Stimulated activated CD8-positive, alpha-beta memory T cell treated with anti-CD3 and anti-CD28 coated beads, Interleukin-7, amount 100 ng/mL, for 48 hours (primary cell): ENCODE measurements at regions not wholly inside any gene's neighbourhood (a gene's known extent, or its start where the extent isn't known, plus 50 kb on each side); places are given as distances from the start of the nearest gene placed in this dataset.
"Not testable (repeated sequence)": the region's sequence is repeated elsewhere in the genome, so short reads cannot be mapped to it uniquely, and the experiment has no call there.

Experiments
- DNase-seq, 2 donors: peaks; one replicate each; pipeline ENCODE4 v3.0.0-alpha.2; 2020; ENCODE audit warnings: low read depth in 1 of 2; ENCODE audit errors: extremely low read depth in 1 of 2

GRCh38 chr2:195118276-195118675 is 538.8 kb upstream of the SLC39A10 start:
- DNase-seq = no peak

DNA sequence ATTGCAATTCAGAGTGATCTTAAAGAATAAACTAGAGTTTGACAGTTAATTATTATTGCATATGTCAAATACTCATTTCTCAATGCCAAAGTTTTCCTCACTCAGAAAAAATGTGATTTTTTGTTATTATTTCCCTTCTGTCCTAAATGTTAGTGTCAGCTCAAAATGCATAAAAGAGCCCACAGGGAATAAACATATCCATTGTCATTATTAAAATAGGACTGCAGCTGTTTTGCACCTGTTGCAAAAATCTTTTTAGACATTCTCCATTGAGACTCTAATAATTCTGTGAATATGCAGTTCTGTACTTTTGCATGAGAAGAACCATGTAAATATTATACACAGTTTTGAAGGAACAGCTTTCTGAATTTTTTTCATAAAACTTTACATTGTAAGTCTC is 540.0 kb upstream of the SLC39A10 start:
- no peak for DNase-seq

GRCh38 chr2:195115738-195116137 is 541.3 kb upstream of the SLC39A10 start:
- DNase-seq = no peak

DNA sequence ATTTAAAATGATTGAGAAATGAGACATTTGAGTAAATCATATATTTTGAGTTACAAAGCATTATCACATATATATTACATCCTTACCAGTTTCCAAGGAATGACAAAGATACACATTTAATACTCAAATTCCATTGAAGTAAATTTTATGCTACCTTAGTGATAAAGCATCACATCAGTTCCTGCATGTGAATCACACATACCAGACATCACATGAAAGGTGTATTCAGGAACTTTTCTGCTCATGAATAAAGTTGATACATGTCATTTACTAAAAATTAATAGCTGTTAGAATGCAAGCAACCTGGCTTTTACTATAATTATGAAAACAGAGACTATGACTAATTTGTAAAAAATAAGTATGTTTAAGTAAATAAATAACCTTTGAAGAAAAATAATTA is 548.8 kb upstream of the SLC39A10 start:
- DNase-seq = no peak

GRCh38 chr2:195106681-195107380 is 550.2 kb upstream of the SLC39A10 start:
- no peak for DNase-seq

GRCh38 chr2:195105581-195105980 is 551.4 kb upstream of the SLC39A10 start:
- DNase-seq = no peak

- no peak for DNase-seq
Measured at GRCh38 chr2:195094330-195094729, 562.7 kb upstream of the SLC39A10 start.

- DNase-seq = no peak
Measured at GRCh38 chr2:195092341-195092740, 564.7 kb upstream of the SLC39A10 start.

DNA sequence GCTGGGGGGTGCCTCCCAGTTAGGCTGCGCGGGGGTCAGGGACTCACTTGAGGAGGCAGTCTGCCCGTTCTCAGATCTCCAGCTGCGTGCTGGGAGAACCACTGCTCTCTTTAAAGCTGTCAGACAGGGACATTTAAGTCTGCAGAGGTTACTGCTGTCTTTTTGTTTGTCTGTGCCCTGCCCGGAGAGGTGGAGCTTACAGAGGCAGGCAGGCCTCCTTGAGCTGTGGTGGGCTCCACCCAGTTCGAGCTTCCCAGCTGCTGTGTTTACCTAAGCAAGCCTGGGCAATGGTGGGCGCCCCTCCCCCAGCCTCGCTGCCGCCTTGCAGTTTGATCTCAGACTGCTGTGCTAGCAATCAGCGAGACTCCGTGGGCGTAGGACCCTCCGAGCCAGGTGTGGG is 584.2 kb upstream of the SLC39A10 start:
- DNase-seq = not testable (repeated sequence)

DNA sequence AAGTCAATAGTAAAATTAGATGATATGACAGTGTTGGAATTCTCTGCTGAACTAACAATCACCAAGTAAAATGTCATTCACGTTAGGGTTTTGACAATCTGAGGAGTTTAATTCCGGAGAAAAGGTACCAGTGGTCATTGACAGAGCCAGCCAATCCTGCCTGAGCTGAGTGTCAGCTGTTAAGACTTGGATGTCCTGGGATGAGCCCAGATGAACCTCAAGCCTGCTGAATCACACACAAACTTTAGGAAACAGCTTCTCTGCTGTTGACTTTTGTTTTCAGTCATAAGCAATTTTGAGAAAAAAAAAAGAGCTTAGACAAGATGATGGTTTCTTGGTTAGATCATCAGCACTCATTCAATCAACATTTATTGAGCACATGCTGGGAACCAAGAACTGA is 600.0 kb upstream of the SLC39A10 start:
- no peak for DNase-seq

- DNase-seq = no peak
Measured at GRCh38 chr2:195055996-195056395, 601.0 kb upstream of the SLC39A10 start.

DNA sequence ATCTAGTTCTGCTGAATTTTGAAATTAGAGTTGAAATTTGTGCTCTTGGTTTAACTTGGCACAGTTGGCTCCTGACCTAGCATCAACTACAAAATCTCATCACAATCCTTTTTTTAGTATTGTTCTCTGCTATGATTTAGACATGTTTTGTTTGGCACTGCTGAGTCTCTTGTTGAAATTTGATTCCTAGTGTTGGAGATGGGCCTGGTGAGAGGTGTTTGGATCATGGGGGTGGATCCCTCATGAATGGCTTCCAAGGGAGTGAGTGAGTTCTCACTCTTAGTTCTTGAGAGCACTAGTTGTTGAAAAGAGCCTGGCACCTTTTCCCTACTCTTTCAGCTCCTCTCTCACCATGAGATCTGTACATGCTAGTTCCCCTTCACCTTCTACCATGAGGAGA is 605.6 kb upstream of the SLC39A10 start:
- no peak for DNase-seq

DNA sequence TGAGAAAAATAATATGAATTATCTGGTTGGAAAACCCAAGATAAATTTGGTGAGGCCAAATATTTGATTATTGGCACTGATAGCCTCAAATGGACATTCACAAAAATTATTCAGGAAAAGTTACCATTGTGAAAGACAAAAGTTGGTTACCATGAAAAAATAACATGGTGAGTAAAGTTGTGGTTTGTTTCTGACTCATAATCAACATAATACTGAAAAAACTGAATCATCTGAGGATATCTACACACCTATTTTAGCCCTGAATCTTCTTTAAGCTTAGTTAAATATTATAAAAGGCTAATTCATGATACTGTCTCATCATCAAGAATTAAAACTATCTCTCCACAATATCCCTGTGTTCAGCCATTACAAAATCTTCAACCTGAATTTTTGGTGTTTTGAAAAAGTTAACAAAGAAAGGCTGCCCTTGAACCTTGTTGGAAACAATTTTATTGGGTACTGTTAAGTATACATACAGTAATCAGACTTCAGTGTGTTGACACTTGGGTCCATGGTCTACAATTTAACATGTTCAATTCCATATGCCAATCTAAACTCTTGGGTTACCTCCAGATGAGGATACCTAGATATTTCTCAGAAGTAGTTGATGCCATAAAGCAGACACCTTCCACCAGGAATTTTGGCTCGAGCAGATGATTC is 607.5 kb upstream of the SLC39A10 start:
- no peak for DNase-seq

GRCh38 chr2:195047955-195048354 is 609.1 kb upstream of the SLC39A10 start:
- DNase-seq = no peak

- DNase-seq = no peak
Measured at GRCh38 chr2:195044801-195045200, 612.2 kb upstream of the SLC39A10 start.

DNA sequence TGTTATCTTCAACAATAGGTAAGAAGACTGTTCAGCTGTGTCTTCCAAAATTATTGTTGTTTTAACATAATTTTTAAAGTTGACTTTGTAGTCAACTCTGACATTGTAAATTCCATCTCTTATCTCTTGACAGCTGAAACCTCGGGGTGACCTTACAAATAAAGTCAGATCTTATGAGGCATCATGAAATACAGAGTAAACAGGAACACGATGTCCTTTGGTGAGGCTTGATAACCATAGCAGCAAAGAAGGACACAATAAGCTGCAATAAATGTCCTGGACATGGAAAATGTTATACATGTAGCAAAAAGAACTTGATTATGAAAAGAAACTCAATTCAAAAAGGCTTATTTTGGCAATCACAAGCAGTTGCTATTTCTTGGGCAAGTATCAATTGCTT is 618.9 kb upstream of the SLC39A10 start:
- no peak for DNase-seq

- DNase-seq = no peak
Measured at GRCh38 chr2:195037045-195037444, 620.0 kb upstream of the SLC39A10 start.

GRCh38 chr2:195031411-195031810 is 625.6 kb upstream of the SLC39A10 start:
- DNase-seq = no peak

GRCh38 chr2:195029804-195030654 is 627.0 kb upstream of the SLC39A10 start:
- no peak for DNase-seq

DNA sequence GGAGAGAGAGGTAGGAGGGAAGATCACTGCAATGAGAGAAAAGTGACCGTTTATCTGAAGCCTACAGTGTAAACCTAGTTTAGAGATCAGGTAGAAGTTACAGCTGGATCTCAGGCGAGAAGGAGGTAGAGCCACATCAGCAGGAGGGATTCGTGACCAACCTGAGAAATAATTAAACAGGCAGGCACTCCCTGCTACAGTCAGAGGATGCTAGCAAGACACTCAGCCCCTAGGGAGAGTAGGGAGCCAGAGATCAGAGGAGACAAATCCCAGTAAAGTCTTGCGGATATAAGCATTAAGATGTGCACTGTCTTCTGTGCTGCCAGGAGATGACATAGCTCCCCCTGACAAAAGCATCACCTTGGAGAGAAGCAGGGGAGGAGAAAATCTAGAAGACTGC is 629.1 kb upstream of the SLC39A10 start:
- DNase-seq = no peak

- no peak for DNase-seq
Measured at GRCh38 chr2:195026261-195026660, 630.8 kb upstream of the SLC39A10 start.

DNA sequence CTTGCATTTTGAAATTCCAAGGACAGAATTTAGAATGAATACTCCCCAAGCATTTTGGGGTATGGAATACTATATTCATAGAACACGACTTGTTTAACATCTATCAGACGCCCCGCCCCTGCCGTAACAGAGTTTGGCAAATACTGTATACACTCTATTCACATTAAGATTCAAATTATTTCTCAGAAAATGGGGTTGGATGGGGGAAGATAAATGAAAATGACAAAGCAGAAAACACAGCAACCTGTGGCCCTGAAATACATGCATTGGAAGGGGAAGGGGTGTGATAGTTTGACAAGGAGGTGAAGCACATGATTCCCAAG is 634.6 kb upstream of the SLC39A10 start:
- no peak for DNase-seq
